ENCODE measurements at regions not wholly inside any gene's neighbourhood (a gene's known extent, or its start where the extent isn't known, plus 50 kb on each side); places are given as distances from the start of the nearest gene placed in this dataset.

- Histone ChIP-seq H3K9ac (no peak overlapping the region), H3K4me2 (ENCODE audit: unreplicated experiment) (no peak overlapping the region), H3K36me3 (ENCODE audit: low read depth) (no peaks in the 10 kb centered on the region), H3K27ac (no peak overlapping the region), H3F3A (ENCODE audit: insufficient read depth) (no peaks in the 10 kb centered on the region), H2AFZ (no peak overlapping the region), H3K4me3 (no peak overlapping the region), H3K9me3 (ENCODE audit: low read depth) (no peaks in the 10 kb centered on the region), H3K27me3 (replicated peaks; ENCODE audit: insufficient read depth) (no peaks in the 10 kb centered on the region), H4K20me1 (ENCODE audit: insufficient read depth) (no peaks in the 10 kb centered on the region), H3K79me2 (ENCODE audit: insufficient read depth) (no peaks in the 10 kb centered on the region), H3K4me1 (ENCODE audit: insufficient read depth) (no peaks in the 10 kb centered on the region), H3K9me2 (ENCODE audit: insufficient read depth) (no peaks in the 10 kb centered on the region)
- no peak for DNase-seq
- in situ Hi-C loops (cut with MboI), result no loop called here
- TF ChIP-seq EZH2phosphoT487 (IDR thresholded peaks at IDR 0.05; ENCODE audit: insufficient read depth, low read depth) (no peak), EZH2 (IDR thresholded peaks at IDR 0.05; ENCODE audit: insufficient read depth, poor library complexity, severe bottlenecking) (no peak)
- WGBS, 2 experiments (ENCODE audit: low coverage in 1 of 2, low lambda C conversion rate in 2 of 2, missing lambda C conversion rate in 2 of 2), result 3 to 7% methylated on average over 3 of the region's 3 CpGs
Observed at GRCh38 chr1:95572962-95573361, 339.0 kb downstream of the RWDD3 start.

- Histone ChIP-seq H3K79me2 (ENCODE audit: insufficient read depth) (no peaks in the 10 kb centered on the region), H3F3A (ENCODE audit: insufficient read depth) (no peaks in the 10 kb centered on the region), H3K4me2 (ENCODE audit: unreplicated experiment) (no peak overlapping the region), H4K20me1 (ENCODE audit: insufficient read depth) (no peaks in the 10 kb centered on the region), H3K27me3 (replicated peaks; ENCODE audit: insufficient read depth) (no peaks in the 10 kb centered on the region), H3K36me3 (ENCODE audit: low read depth) (no peaks in the 10 kb centered on the region), H3K9ac (no peak overlapping the region), H3K27ac (no peak overlapping the region), H3K4me3 (no peak overlapping the region), H2AFZ (no peak overlapping the region), H3K9me3 (ENCODE audit: low read depth) (no peaks in the 10 kb centered on the region), H3K9me2 (ENCODE audit: insufficient read depth) (no peaks in the 10 kb centered on the region), H3K4me1 (ENCODE audit: insufficient read depth) (no peaks in the 10 kb centered on the region)
- DNase-seq, result no peak
- in situ Hi-C loops (cut with MboI), result no loop called here
- WGBS, 2 experiments (ENCODE audit: low coverage in 1 of 2, low lambda C conversion rate in 2 of 2, missing lambda C conversion rate in 2 of 2), result 23 to 32% methylated on average over 3 of the region's 3 CpGs
- TF ChIP-seq EZH2phosphoT487 (IDR thresholded peaks at IDR 0.05; ENCODE audit: insufficient read depth, low read depth), result no peak
- no peak for TF ChIP-seq EZH2 (IDR thresholded peaks at IDR 0.05; ENCODE audit: insufficient read depth, poor library complexity, severe bottlenecking)
Observed at GRCh38 chr1:95575291-95575690, 341.3 kb downstream of the RWDD3 start.

- TF ChIP-seq EZH2 (IDR thresholded peaks at IDR 0.05; ENCODE audit: insufficient read depth, poor library complexity, severe bottlenecking), result no peak
- no peak for TF ChIP-seq EZH2phosphoT487 (IDR thresholded peaks at IDR 0.05; ENCODE audit: insufficient read depth, low read depth)
- Histone ChIP-seq H3K27me3 (replicated peaks; ENCODE audit: insufficient read depth) (no peaks in the 10 kb centered on the region), H3K27ac (no peak overlapping the region), H3K9me2 (ENCODE audit: insufficient read depth) (no peaks in the 10 kb centered on the region), H3K4me2 (ENCODE audit: unreplicated experiment) (no peak overlapping the region), H4K20me1 (ENCODE audit: insufficient read depth) (no peaks in the 10 kb centered on the region), H3K4me3 (no peak overlapping the region), H3K9ac (no peak overlapping the region), H3K9me3 (ENCODE audit: low read depth) (no peaks in the 10 kb centered on the region), H3K4me1 (ENCODE audit: insufficient read depth) (no peaks in the 10 kb centered on the region), H2AFZ (no peak overlapping the region), H3F3A (ENCODE audit: insufficient read depth) (no peaks in the 10 kb centered on the region), H3K36me3 (ENCODE audit: low read depth) (no peaks in the 10 kb centered on the region), H3K79me2 (ENCODE audit: insufficient read depth) (no peaks in the 10 kb centered on the region)
- in situ Hi-C loops (cut with MboI), result no loop called here
- DNase-seq, result no peak
- 4 to 7% methylated on average over 3 of the region's 3 CpGs for WGBS, 2 experiments (ENCODE audit: low coverage in 1 of 2, low lambda C conversion rate in 2 of 2, missing lambda C conversion rate in 2 of 2)
Observed at GRCh38 chr1:95578462-95578861, 344.5 kb downstream of the RWDD3 start.

- no peak overlapping the region for H3K4me3 ChIP-seq
- no peaks in the 10 kb centered on the region for H4K20me1 ChIP-seq (ENCODE audit: insufficient read depth)
- TF ChIP-seq EZH2phosphoT487 (IDR thresholded peaks at IDR 0.05; ENCODE audit: insufficient read depth, low read depth) (no peak), EZH2 (IDR thresholded peaks at IDR 0.05; ENCODE audit: insufficient read depth, poor library complexity, severe bottlenecking) (no peak)
- no peaks in the 10 kb centered on the region for H3K9me2 ChIP-seq (ENCODE audit: insufficient read depth)
- no peaks in the 10 kb centered on the region for H3K27me3 ChIP-seq (replicated peaks; ENCODE audit: insufficient read depth)
- no peak overlapping the region for H3K27ac ChIP-seq
- no peaks in the 10 kb centered on the region for H3F3A ChIP-seq (ENCODE audit: insufficient read depth)
- H3K4me2 ChIP-seq (ENCODE audit: unreplicated experiment), result no peak overlapping the region
- H3K79me2 ChIP-seq (ENCODE audit: insufficient read depth), result no peaks in the 10 kb centered on the region
- in situ Hi-C loops (cut with MboI), result no loop called here
- no peak for DNase-seq
- no peaks in the 10 kb centered on the region for H3K4me1 ChIP-seq (ENCODE audit: insufficient read depth)
- WGBS, 2 experiments (ENCODE audit: low coverage in 1 of 2, low lambda C conversion rate in 2 of 2, missing lambda C conversion rate in 2 of 2), result 45 to 87% methylated on average over 1 of the region's 1 CpG
- no peaks in the 10 kb centered on the region for H3K9me3 ChIP-seq (ENCODE audit: low read depth)
- no peaks in the 10 kb centered on the region for H3K36me3 ChIP-seq (ENCODE audit: low read depth)
- no peak overlapping the region for H2AFZ ChIP-seq
- no peak overlapping the region for H3K9ac ChIP-seq
Observed at GRCh38 chr1:95582191-95582590, 348.2 kb downstream of the RWDD3 start.

- Histone ChIP-seq H2AFZ (no peak overlapping the region), H3K9ac (no peak overlapping the region), H3K27me3 (replicated peaks; ENCODE audit: insufficient read depth) (no peaks in the 10 kb centered on the region), H3K9me2 (ENCODE audit: insufficient read depth) (no peaks in the 10 kb centered on the region), H3K79me2 (ENCODE audit: insufficient read depth) (no peaks in the 10 kb centered on the region), H3K36me3 (ENCODE audit: low read depth) (no peaks in the 10 kb centered on the region), H3K4me1 (ENCODE audit: insufficient read depth) (no peaks in the 10 kb centered on the region), H3F3A (ENCODE audit: insufficient read depth) (no peaks in the 10 kb centered on the region), H3K4me2 (ENCODE audit: unreplicated experiment) (no peak overlapping the region), H3K4me3 (no peak overlapping the region), H3K9me3 (ENCODE audit: low read depth) (no peaks in the 10 kb centered on the region), H3K27ac (no peak overlapping the region), H4K20me1 (ENCODE audit: insufficient read depth) (no peaks in the 10 kb centered on the region)
- TF ChIP-seq EZH2 (IDR thresholded peaks at IDR 0.05; ENCODE audit: insufficient read depth, poor library complexity, severe bottlenecking) (no peak), EZH2phosphoT487 (IDR thresholded peaks at IDR 0.05; ENCODE audit: insufficient read depth, low read depth) (no peak)
- in situ Hi-C loops (cut with MboI), result no loop called here
- 33% methylated on average over 4 of the region's 4 CpGs for WGBS, 2 experiments (ENCODE audit: low coverage in 1 of 2, low lambda C conversion rate in 2 of 2, missing lambda C conversion rate in 2 of 2)
- DNase-seq, result no peak
Observed at GRCh38 chr1:95582746-95583145, 348.7 kb downstream of the RWDD3 start.
